ENCODE measurements at regions not wholly inside any gene's neighbourhood (a gene's known extent, or its start where the extent isn't known, plus 50 kb on each side); places are given as distances from the start of the nearest gene placed in this dataset.
"Not testable (repeated sequence)": the region's sequence is repeated elsewhere in the genome, so short reads cannot be mapped to it uniquely, and the experiment has no call there.

GRCh38 chr1:14168326-14169063, 430.0 kb upstream of the KAZN start:
- no peak overlapping the region for H3K4me3 ChIP-seq (ENCODE audit: low read length)
- no peaks in the 10 kb centered on the region for H3K9me3 ChIP-seq (replicated peaks; ENCODE audit: control insufficient read depth, low read depth, low read length)
- H3K27ac ChIP-seq (ENCODE audit: low read length) = no peak overlapping the region
- 78% methylated on average over 10 of the region's 10 CpGs for WGBS (ENCODE audit: insufficient coverage)
- H3K36me3 ChIP-seq (ENCODE audit: control insufficient read depth, insufficient read depth, low read length) = no peaks in the 10 kb centered on the region
- no peak for DNase-seq
- H3K4me1 ChIP-seq (ENCODE audit: control insufficient read depth, insufficient read depth, low read length) = peaks cover 5% of the 10 kb centered on the region
- no peaks in the 10 kb centered on the region for H3K27me3 ChIP-seq (ENCODE audit: control insufficient read depth, insufficient read depth, low read length)

GRCh38 chr1:14173598-14173997, 424.9 kb upstream of the KAZN start:
- Histone ChIP-seq H3K36me3 (ENCODE audit: control insufficient read depth, insufficient read depth, low read length) (no peaks in the 10 kb centered on the region), H3K27ac (ENCODE audit: low read length) (no peak overlapping the region), H3K9me3 (replicated peaks; ENCODE audit: control insufficient read depth, low read depth, low read length) (no peaks in the 10 kb centered on the region), H3K4me3 (ENCODE audit: low read length) (no peak overlapping the region), H3K27me3 (ENCODE audit: control insufficient read depth, insufficient read depth, low read length) (no peaks in the 10 kb centered on the region), H3K4me1 (ENCODE audit: control insufficient read depth, insufficient read depth, low read length) (no peaks in the 10 kb centered on the region)
- no peak for DNase-seq
- WGBS (ENCODE audit: insufficient coverage) = 88% methylated on average over 3 of the region's 5 CpGs

GRCh38 chr1:14177866-14178265, 420.6 kb upstream of the KAZN start:
- H3K36me3 ChIP-seq (ENCODE audit: control insufficient read depth, insufficient read depth, low read length) = not testable (repeated sequence)

DNA sequence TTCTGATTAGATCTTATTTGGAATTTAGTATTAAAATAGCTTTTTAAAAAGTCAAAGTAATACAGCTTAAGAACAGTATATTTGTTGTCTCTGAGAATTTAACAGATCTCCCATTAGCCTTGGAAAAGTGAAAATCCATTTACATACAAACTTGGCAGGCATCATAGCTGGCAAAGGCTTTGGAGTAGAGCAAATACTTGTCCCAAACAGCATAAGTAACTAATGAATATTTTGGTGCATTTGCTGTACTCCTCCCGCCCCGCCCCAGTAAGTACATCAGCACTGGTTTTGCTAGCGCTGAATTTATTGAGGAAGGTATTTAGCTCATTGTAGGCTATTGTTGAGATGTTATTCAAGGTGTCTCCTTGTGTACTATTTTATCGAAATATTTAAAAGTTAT, 417.7 kb upstream of the KAZN start:
- H3K27ac ChIP-seq (ENCODE audit: low read length) = no peak overlapping the region
- peak; percentile 57 for DNase-seq
- WGBS (ENCODE audit: insufficient coverage) = no CpG with 5 or more reads among the region's 4 CpGs
- no peaks in the 10 kb centered on the region for H3K27me3 ChIP-seq (ENCODE audit: control insufficient read depth, insufficient read depth, low read length)
- no peaks in the 10 kb centered on the region for H3K36me3 ChIP-seq (ENCODE audit: control insufficient read depth, insufficient read depth, low read length)
- H3K4me1 ChIP-seq (ENCODE audit: control insufficient read depth, insufficient read depth, low read length) = peaks cover 8% of the 10 kb centered on the region
- H3K4me3 ChIP-seq (ENCODE audit: low read length) = no peak overlapping the region
- H3K9me3 ChIP-seq (replicated peaks; ENCODE audit: control insufficient read depth, low read depth, low read length) = no peaks in the 10 kb centered on the region

More at GRCh38 chr1:14177866-14178265, 420.6 kb upstream of the KAZN start:
- not testable (repeated sequence) for H3K27me3 ChIP-seq (ENCODE audit: control insufficient read depth, insufficient read depth, low read length); H3K27ac ChIP-seq (ENCODE audit: low read length); H3K4me3 ChIP-seq (ENCODE audit: low read length); H3K4me1 ChIP-seq (ENCODE audit: control insufficient read depth, insufficient read depth, low read length); DNase-seq; H3K9me3 ChIP-seq (replicated peaks; ENCODE audit: control insufficient read depth, low read depth, low read length)
- 83% methylated on average over 2 of the region's 5 CpGs for WGBS (ENCODE audit: insufficient coverage)

DNA sequence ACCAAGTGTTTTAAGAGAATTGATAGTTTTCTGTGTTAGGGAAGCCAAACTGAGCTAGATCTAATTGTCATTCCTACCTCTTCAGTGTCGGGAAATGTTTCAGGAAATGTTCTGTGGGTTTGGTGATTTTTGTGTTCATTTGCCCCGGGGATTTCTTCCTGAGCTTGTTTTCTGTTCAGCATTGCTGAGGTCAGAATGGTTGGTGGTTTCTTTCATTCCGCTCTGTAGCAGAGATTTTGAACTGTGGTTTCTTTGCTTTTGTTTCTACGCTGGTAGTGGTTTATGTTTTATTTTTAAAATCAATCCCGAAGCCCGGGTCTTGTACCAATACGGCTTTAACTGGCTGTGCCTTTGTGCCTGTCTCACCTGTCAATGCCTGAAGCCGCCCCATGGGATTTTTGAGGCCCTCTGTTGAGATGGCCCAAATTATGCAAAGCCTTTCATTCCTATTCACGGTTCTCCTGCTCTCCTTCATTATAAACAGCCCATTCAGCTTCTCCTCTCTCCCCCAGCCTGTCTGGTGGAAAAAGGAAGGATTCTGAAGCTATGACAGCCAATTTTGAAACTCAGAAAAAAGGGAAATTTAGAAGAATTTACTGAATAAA, 417.2 kb upstream of the KAZN start:
- no peak overlapping the region for H3K4me3 ChIP-seq (ENCODE audit: low read length)
- H3K27ac ChIP-seq (ENCODE audit: low read length) = no peak overlapping the region
- H3K27me3 ChIP-seq (ENCODE audit: control insufficient read depth, insufficient read depth, low read length) = no peaks in the 10 kb centered on the region
- WGBS (ENCODE audit: insufficient coverage) = 83% methylated on average over 6 of the region's 9 CpGs
- DNase-seq = no peak
- H3K36me3 ChIP-seq (ENCODE audit: control insufficient read depth, insufficient read depth, low read length) = no peaks in the 10 kb centered on the region
- no peaks in the 10 kb centered on the region for H3K9me3 ChIP-seq (replicated peaks; ENCODE audit: control insufficient read depth, low read depth, low read length)
- peaks cover 8% of the 10 kb centered on the region for H3K4me1 ChIP-seq (ENCODE audit: control insufficient read depth, insufficient read depth, low read length)

DNA sequence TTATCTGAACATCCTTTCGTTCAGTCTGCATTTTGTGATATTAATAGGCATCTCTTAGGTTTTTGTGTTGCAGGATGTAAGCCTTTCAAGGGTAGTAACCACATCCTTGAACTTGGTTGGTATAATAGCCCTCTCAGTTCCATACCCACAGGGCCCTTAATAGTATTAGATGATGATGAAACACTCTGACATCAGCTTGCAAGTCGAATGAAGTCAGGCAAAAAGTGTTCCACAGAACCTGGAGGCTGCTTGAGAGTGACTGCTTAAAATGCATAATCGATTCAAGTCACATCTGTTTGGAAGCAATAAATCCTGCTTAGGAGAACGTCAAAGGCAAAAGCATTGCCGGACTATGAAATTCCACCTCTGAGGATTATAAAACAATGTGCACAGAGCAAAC, 415.6 kb upstream of the KAZN start:
- Histone ChIP-seq H3K27me3 (ENCODE audit: control insufficient read depth, insufficient read depth, low read length) (no peaks in the 10 kb centered on the region), H3K4me1 (ENCODE audit: control insufficient read depth, insufficient read depth, low read length) (peaks cover 8% of the 10 kb centered on the region), H3K27ac (ENCODE audit: low read length) (no peak overlapping the region), H3K4me3 (ENCODE audit: low read length) (no peak overlapping the region), H3K9me3 (replicated peaks; ENCODE audit: control insufficient read depth, low read depth, low read length) (no peaks in the 10 kb centered on the region), H3K36me3 (ENCODE audit: control insufficient read depth, insufficient read depth, low read length) (no peaks in the 10 kb centered on the region)
- no peak for DNase-seq
- 20% methylated on average over 1 of the region's 5 CpGs for WGBS (ENCODE audit: insufficient coverage)

DNA sequence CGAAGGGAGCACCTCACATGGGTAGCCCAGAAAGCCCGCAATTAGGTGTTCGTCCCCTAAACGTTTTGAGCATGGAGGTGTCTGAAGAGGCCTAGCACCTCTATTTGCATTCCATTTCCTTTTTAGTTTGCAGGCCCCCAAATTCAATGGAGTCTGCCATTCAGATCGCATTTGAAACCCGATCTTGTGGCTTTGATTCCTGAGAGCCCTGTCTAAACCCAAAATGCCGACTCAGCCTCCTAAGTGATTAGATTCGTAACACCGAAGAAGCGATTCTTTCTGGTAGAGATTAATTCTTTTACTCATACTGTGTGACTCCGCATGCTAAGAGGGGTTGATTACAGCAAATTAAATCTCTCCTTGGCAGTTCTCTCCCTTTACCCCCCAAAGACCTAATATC, 415.2 kb upstream of the KAZN start:
- Histone ChIP-seq H3K27me3 (ENCODE audit: control insufficient read depth, insufficient read depth, low read length) (no peaks in the 10 kb centered on the region), H3K4me3 (ENCODE audit: low read length) (no peak overlapping the region), H3K36me3 (ENCODE audit: control insufficient read depth, insufficient read depth, low read length) (no peaks in the 10 kb centered on the region), H3K9me3 (replicated peaks; ENCODE audit: control insufficient read depth, low read depth, low read length) (no peaks in the 10 kb centered on the region), H3K4me1 (ENCODE audit: control insufficient read depth, insufficient read depth, low read length) (peaks cover 8% of the 10 kb centered on the region), H3K27ac (ENCODE audit: low read length) (no peak overlapping the region)
- 85% methylated on average over 4 of the region's 11 CpGs for WGBS (ENCODE audit: insufficient coverage)
- no peak for DNase-seq

DNA sequence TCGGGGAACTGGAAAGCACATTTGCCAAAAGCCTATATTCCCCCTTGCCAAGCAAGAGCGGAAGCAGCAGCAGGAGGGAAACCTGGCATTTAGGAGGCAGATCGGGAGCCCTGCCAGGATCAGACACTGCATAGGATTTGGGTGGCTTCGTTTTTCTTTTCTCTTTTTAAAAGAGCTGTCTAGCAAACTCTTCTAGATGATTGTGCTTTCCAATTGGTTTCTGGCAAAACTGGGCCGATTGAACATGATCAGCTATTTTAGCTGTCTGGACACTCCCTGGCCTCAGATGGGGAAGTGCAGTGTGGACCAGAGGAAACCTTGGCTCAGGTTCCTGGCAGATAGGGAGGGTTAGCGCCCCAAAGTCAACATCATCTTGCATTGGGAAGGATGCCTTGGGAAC, 414.0 kb upstream of the KAZN start:
- Histone ChIP-seq H3K4me1 (ENCODE audit: control insufficient read depth, insufficient read depth, low read length) (peaks cover 8% of the 10 kb centered on the region), H3K27me3 (ENCODE audit: control insufficient read depth, insufficient read depth, low read length) (no peaks in the 10 kb centered on the region), H3K36me3 (ENCODE audit: control insufficient read depth, insufficient read depth, low read length) (no peaks in the 10 kb centered on the region), H3K9me3 (replicated peaks; ENCODE audit: control insufficient read depth, low read depth, low read length) (no peaks in the 10 kb centered on the region), H3K4me3 (ENCODE audit: low read length) (no peak overlapping the region), H3K27ac (ENCODE audit: low read length) (no peak overlapping the region)
- 0% methylated on average over 1 of the region's 6 CpGs for WGBS (ENCODE audit: insufficient coverage)
- DNase-seq = peak; percentile 71

DNA sequence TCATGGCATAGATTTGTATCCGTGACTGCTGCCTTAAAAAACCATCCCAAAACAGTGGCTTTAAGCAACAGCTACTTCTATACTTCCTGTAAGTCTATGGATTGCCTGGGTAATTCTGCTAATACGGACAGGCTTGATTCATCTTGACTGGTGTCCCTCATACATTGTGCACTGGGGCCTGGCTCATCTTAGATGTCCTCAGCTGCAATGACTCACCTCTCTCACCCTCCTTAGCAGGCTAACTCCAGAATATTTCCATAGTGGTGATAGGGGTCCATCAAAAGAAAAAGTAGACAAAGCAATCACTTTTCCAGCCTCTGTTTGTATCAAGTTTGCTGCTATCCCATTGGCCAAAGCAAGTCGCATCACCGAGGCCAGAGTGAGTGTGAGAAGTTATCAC, 409.1 kb upstream of the KAZN start:
- H3K4me3 ChIP-seq (ENCODE audit: low read length) = no peak overlapping the region
- 100% methylated on average over 1 of the region's 4 CpGs for WGBS (ENCODE audit: insufficient coverage)
- no peak for DNase-seq
- H3K9me3 ChIP-seq (replicated peaks; ENCODE audit: control insufficient read depth, low read depth, low read length) = no peaks in the 10 kb centered on the region
- H3K27ac ChIP-seq (ENCODE audit: low read length) = no peak overlapping the region
- H3K36me3 ChIP-seq (ENCODE audit: control insufficient read depth, insufficient read depth, low read length) = no peaks in the 10 kb centered on the region
- H3K27me3 ChIP-seq (ENCODE audit: control insufficient read depth, insufficient read depth, low read length) = no peaks in the 10 kb centered on the region
- H3K4me1 ChIP-seq (ENCODE audit: control insufficient read depth, insufficient read depth, low read length) = peaks cover 3% of the 10 kb centered on the region

GRCh38 chr1:14190508-14190907, 408.0 kb upstream of the KAZN start:
- H3K4me3 ChIP-seq (ENCODE audit: low read length) = no peak overlapping the region
- no peaks in the 10 kb centered on the region for H3K36me3 ChIP-seq (ENCODE audit: control insufficient read depth, insufficient read depth, low read length)
- no peaks in the 10 kb centered on the region for H3K9me3 ChIP-seq (replicated peaks; ENCODE audit: control insufficient read depth, low read depth, low read length)
- no CpG with 5 or more reads among the region's 3 CpGs for WGBS (ENCODE audit: insufficient coverage)
- H3K27ac ChIP-seq (ENCODE audit: low read length) = no peak overlapping the region
- DNase-seq = no peak
- no peaks in the 10 kb centered on the region for H3K27me3 ChIP-seq (ENCODE audit: control insufficient read depth, insufficient read depth, low read length)
- no peaks in the 10 kb centered on the region for H3K4me1 ChIP-seq (ENCODE audit: control insufficient read depth, insufficient read depth, low read length)

Measured in muscle of leg (tissue), 3 donors.